HCT116 (cell line): ENCODE measurements at regions not wholly inside any gene's neighbourhood (a gene's known extent, or its start where the extent isn't known, plus 50 kb on each side); places are given as distances from the start of the nearest gene placed in this dataset.

ENCODE experiments used
- ATAC-seq: fragments of 200-7000 bp; cut with Tn5 transposase; 2 replicates; pipeline ENCODE4 v1.9.1; 2020; ENCODE audit warnings: mild to moderate bottlenecking, moderate library complexity
- BruUV-seq: library from RNA; stranded (reverse); fragments of 400-500 nt; replicated peaks from 2 replicates; lab custom pipeline; 2021; lab: Mats Ljungman, UMichigan
- CTCF ChIA-PET: fragments of 300-600 bp; sonication (Branson Sonifier 250); formaldehyde crosslinking; loops from one replicate; lab custom pipeline; 2021; ENCODE audit warnings: antibody characterized with exemption; lab: Charles Lee
- POLR2A ChIA-PET: fragments of 300-600, 350-600 bp; sonication (Branson Sonifier 250); formaldehyde crosslinking; loops from one replicate; lab custom pipeline; 2021; ENCODE audit warnings: antibody characterized with exemption; lab: Charles Lee
- RAD21 ChIA-PET, 2 experiments: fragments of 300-600 bp; sonication (Branson Sonifier 250); formaldehyde crosslinking; loops; one replicate each; lab custom pipeline; 2023; ENCODE audit warnings: low total read pairs in 2 of 2; ENCODE audit not compliant: uncharacterized antibody in 2 of 2, unreplicated experiment in 2 of 2, low non-redundant PET in 1 of 2; lab: Charles Lee
- DNase-seq: peaks from one replicate; pipeline ENCODE4 v3.0.0-alpha.2; 2010; ENCODE audit warnings: low read depth, low spot score
- H2AFZ ChIP-seq: fragments of 200-600 bp; shearing (Covaris generic), sonication (generic); 2 replicates; pipeline ENCODE4 v1.6.1; 2017; ENCODE audit warnings: low read depth, mixed run types, mixed read lengths, antibody characterized with exemption, low read length; ENCODE audit not compliant: poor library complexity, severe bottlenecking
- H3K27ac ChIP-seq: 2 replicates; pipeline ENCODE4 v1.5.1; 2012; ENCODE audit warnings: low read depth, low read length
- H3K27me3 ChIP-seq: fragments of 200-600 bp; sonication (generic); 2 replicates; pipeline ENCODE4 v1.6.1; 2016; ENCODE audit warnings: mixed run types, low read length, mixed read lengths; ENCODE audit not compliant: insufficient read depth
- H3K36me3 ChIP-seq, 2 experiments: fragments of 200-500 bp in 1 of 2; fragments of 200-600 bp in 1 of 2; sonication (Bioruptor generic) in 1 of 2; sonication (generic) in 1 of 2; 2 replicates each; pipeline versions ENCODE4 v1.5.1 to v1.6.1; 2014 to 2016; ENCODE audit warnings: low read length in 2 of 2, inconsistent platforms in 1 of 2, mixed read lengths in 1 of 2, mixed run types in 1 of 2; ENCODE audit not compliant: insufficient read depth in 2 of 2, control insufficient read depth in 1 of 2
- H3K4me1 ChIP-seq, 2 experiments: fragments of 200-600 bp in 1 of 2; sonication (generic) in 1 of 2; 2 replicates each; pipeline versions ENCODE4 v1.5.1 to v1.6.1; 2012 to 2017; ENCODE audit warnings: low read length in 2 of 2, inconsistent platforms in 1 of 2, mild to moderate bottlenecking in 1 of 2, mixed read lengths in 1 of 2, mixed run types in 1 of 2, moderate library complexity in 1 of 2; ENCODE audit not compliant: insufficient read depth in 2 of 2, control insufficient read depth in 1 of 2
- H3K4me2 ChIP-seq: fragments of 200-600 bp; sonication (generic); 2 replicates; pipeline ENCODE4 v1.6.1; 2017; ENCODE audit warnings: mixed run types, low read length, mixed read lengths
- H3K4me3 ChIP-seq, 2 experiments: fragments of 200-600 bp in 1 of 2; sonication (generic) in 1 of 2; replicated peaks in 1 of 2; 2 replicates each; pipeline ENCODE4 v1.5.1; 2011 to 2016; ENCODE audit warnings: low read length in 2 of 2, control low read depth in 1 of 2, low read depth in 1 of 2, mild to moderate bottlenecking in 1 of 2, mixed read lengths in 1 of 2, mixed run types in 1 of 2
- H3K79me2 ChIP-seq: fragments of 200-600 bp; sonication (generic); 2 replicates; pipeline ENCODE4 v1.6.1; 2017; ENCODE audit warnings: mild to moderate bottlenecking, mixed run types, low read length, moderate library complexity, mixed read lengths; ENCODE audit not compliant: insufficient read depth
- H3K9ac ChIP-seq: fragments of 200-600 bp; sonication (generic); 2 replicates; pipeline ENCODE4 v1.6.1; 2016; ENCODE audit warnings: low read length, mixed read lengths
- H3K9me2 ChIP-seq: fragments of 200-600 bp; sonication (generic), shearing (Covaris generic); 2 replicates; pipeline ENCODE4 v1.6.1; 2017; ENCODE audit warnings: mixed run types, mild to moderate bottlenecking, moderate library complexity; ENCODE audit not compliant: insufficient read depth
- H3K9me3 ChIP-seq, 2 experiments: fragments of 200-500 bp in 1 of 2; fragments of 200-600 bp in 1 of 2; sonication (Bioruptor generic) in 1 of 2; sonication (generic) in 1 of 2; 2 replicates each; pipeline ENCODE4 v1.6.1; 2014 to 2017; ENCODE audit warnings: low read length in 2 of 2, mixed read lengths in 2 of 2, inconsistent platforms in 1 of 2, low read depth in 1 of 2, mild to moderate bottlenecking in 1 of 2, mixed run types in 1 of 2, moderate library complexity in 1 of 2; ENCODE audit not compliant: control insufficient read depth in 1 of 2, insufficient read depth in 1 of 2
- H4K20me1 ChIP-seq: fragments of 200-600 bp; sonication (generic), shearing (Covaris generic); 2 replicates; pipeline ENCODE4 v1.6.1; 2017; ENCODE audit warnings: mixed run types, mild to moderate bottlenecking, moderate library complexity; ENCODE audit not compliant: insufficient read depth
- ATF3 ChIP-seq: IDR thresholded peaks from 2 replicates; pipeline ENCODE4 v1.6.1; 2012
- CEBPB ChIP-seq: IDR thresholded peaks from 2 replicates; pipeline ENCODE4 v1.6.1; 2012; ENCODE audit warnings: low read depth
- ELF1 ChIP-seq: IDR thresholded peaks from 2 replicates; pipeline ENCODE4 v1.6.1; 2012; ENCODE audit warnings: low read depth, borderline replicate concordance
- EZH2 ChIP-seq: fragments of 200-600 bp; sonication (generic); IDR thresholded peaks from 2 replicates; pipeline ENCODE4 v1.6.1; 2017; ENCODE audit warnings: antibody characterized with exemption, mixed run types
- JUND ChIP-seq: IDR thresholded peaks from 2 replicates; pipeline ENCODE4 v1.6.1; 2012
- POLR2A ChIP-seq: IDR thresholded peaks from 2 replicates; pipeline ENCODE4 v1.7.0; 2011; ENCODE audit warnings: borderline replicate concordance; ENCODE audit not compliant: insufficient read depth, insufficient read length; ENCODE audit errors: extremely low read depth
- POLR2AphosphoS5 ChIP-seq: IDR thresholded peaks from 2 replicates; pipeline ENCODE4 v1.6.1; 2011; ENCODE audit warnings: mild to moderate bottlenecking, low read depth, low read length, moderate library complexity
- RAD21 ChIP-seq: IDR thresholded peaks from 2 replicates; pipeline ENCODE4 v1.6.1; 2012; ENCODE audit warnings: low read depth, mild to moderate bottlenecking
- REST ChIP-seq: IDR thresholded peaks from 2 replicates; pipeline ENCODE4 v1.6.1; 2012; ENCODE audit warnings: low read depth
- intact Hi-C: fragments of 100-400 bp; cut with micrococcal nuclease; formaldehyde crosslinking; loops from 2 replicates; pipeline ENCODE4 v1.10.0; 2022

GRCh38 chr2:18349421-18349820, 211.0 kb downstream of the RDH14 start:
- DNase-seq (no peak), ATAC-seq (no peak)
- Histone ChIP-seq H4K20me1 (no peaks in the 10 kb centered on the region), H3K9me2 (no peaks in the 10 kb centered on the region), H3K36me3 (no peaks in the 10 kb centered on the region), H3K4me2 (no peak overlapping the region), H3K79me2 (no peaks in the 10 kb centered on the region), H3K9me3 (no peaks in the 10 kb centered on the region), H3K27me3 (peaks cover 12% of the 10 kb centered on the region; the same call in 1 of the 2 replicates), H3K4me3 (no peak overlapping the region), H3K27ac (no peak overlapping the region), H2AFZ (no peak overlapping the region), H3K9ac (no peak overlapping the region)
- ChIA-PET CTCF (no interaction called here), POLR2A (no interaction called here)
- intact Hi-C loops: no loop called here
- TF ChIP-seq ELF1: no peak
- no peak for TF ChIP-seq JUND
- TF ChIP-seq POLR2AphosphoS5: no peak
- TF ChIP-seq, all 23 proteins: peak for 0
- no TSS peak for BruUV-seq
- RAD21 ChIA-PET: no interaction called here
- H3K4me1 ChIP-seq: no peaks in the 10 kb centered on the region

- CTCF ChIA-PET: no interaction called here
- Histone ChIP-seq H3K36me3 (no peaks in the 10 kb centered on the region), H3K4me2 (no peak overlapping the region), H4K20me1 (no peaks in the 10 kb centered on the region), H3K9ac (no peak overlapping the region), H3K4me3 (no peak overlapping the region), H3K9me2 (no peaks in the 10 kb centered on the region), H3K9me3 (no peaks in the 10 kb centered on the region), H3K79me2 (no peaks in the 10 kb centered on the region), H2AFZ (no peak overlapping the region), H3K27me3 (peaks cover 9% of the 10 kb centered on the region; the same call in 1 of the 2 replicates), H3K4me1 (no peaks in the 10 kb centered on the region), H3K27ac (no peak overlapping the region)
- POLR2A ChIA-PET: no interaction called here
- RAD21 ChIA-PET: no interaction called here
- TF ChIP-seq ATF3 (no peak), POLR2A (no peak), EZH2 (no peak), CEBPB (no peak), REST (no peak), RAD21 (no peak)
- intact Hi-C loops: no loop called here
- DNase-seq (no peak), ATAC-seq (no peak)
- BruUV-seq: no TSS peak
Measured at GRCh38 chr2:18346874-18347273, 213.6 kb downstream of the RDH14 start.
